ENCODE measurements at regions not wholly inside any gene's neighbourhood (a gene's known extent, or its start where the extent isn't known, plus 50 kb on each side); places are given as distances from the start of the nearest gene placed in this dataset.
"Not testable (repeated sequence)": the region's sequence is repeated elsewhere in the genome, so short reads cannot be mapped to it uniquely, and the experiment has no call there.

- TF ChIP-seq JUND (IDR thresholded peaks at IDR 0.05; ENCODE audit: low read depth): no peak
- no peak for DNase-seq (ENCODE audit: low read depth in 1 of 2, low spot score in 1 of 2)
- in situ Hi-C loops (cut with HindIII; ENCODE audit: low pct_unique_long_range_greater_than_20kb, low sequenced_read_pairs): no loop called here
These were observed 309.3 kb upstream of the LRRTM4 start for GRCh38 chr2:77831471-77831870.

GRCh38 chr2:77831898-77832297, 309.7 kb upstream of the LRRTM4 start:
- in situ Hi-C loops (cut with HindIII; ENCODE audit: low pct_unique_long_range_greater_than_20kb, low sequenced_read_pairs): no loop called here
- DNase-seq (ENCODE audit: low read depth in 1 of 2, low spot score in 1 of 2): peak in 1 of 2 experiments; percentile 50
- no peak for TF ChIP-seq JUND (IDR thresholded peaks at IDR 0.05; ENCODE audit: low read depth)

- no peak for TF ChIP-seq JUND (IDR thresholded peaks at IDR 0.05; ENCODE audit: low read depth)
- in situ Hi-C loops (cut with HindIII; ENCODE audit: low pct_unique_long_range_greater_than_20kb, low sequenced_read_pairs): no loop called here
- no peak for DNase-seq (ENCODE audit: low read depth in 1 of 2, low spot score in 1 of 2)
These were observed 312.3 kb upstream of the LRRTM4 start for GRCh38 chr2:77834360-77835002.

GRCh38 chr2:77838441-77838840, 316.3 kb upstream of the LRRTM4 start:
- TF ChIP-seq JUND (IDR thresholded peaks at IDR 0.05; ENCODE audit: low read depth): no peak
- in situ Hi-C loops (cut with HindIII; ENCODE audit: low pct_unique_long_range_greater_than_20kb, low sequenced_read_pairs): no loop called here
- DNase-seq (ENCODE audit: low read depth in 1 of 2, low spot score in 1 of 2): no peak

- in situ Hi-C loops (cut with HindIII; ENCODE audit: low pct_unique_long_range_greater_than_20kb, low sequenced_read_pairs): no loop called here
- no peak for DNase-seq (ENCODE audit: low read depth in 1 of 2, low spot score in 1 of 2)
- TF ChIP-seq JUND (IDR thresholded peaks at IDR 0.05; ENCODE audit: low read depth): no peak
These were observed 316.9 kb upstream of the LRRTM4 start for GRCh38 chr2:77839102-77839501.

GRCh38 chr2:77862120-77862519, 339.9 kb upstream of the LRRTM4 start:
- TF ChIP-seq JUND (IDR thresholded peaks at IDR 0.05; ENCODE audit: low read depth): no peak
- no peak for DNase-seq (ENCODE audit: low read depth in 1 of 2, low spot score in 1 of 2)
- in situ Hi-C loops (cut with HindIII; ENCODE audit: low pct_unique_long_range_greater_than_20kb, low sequenced_read_pairs): no loop called here

- TF ChIP-seq JUND (IDR thresholded peaks at IDR 0.05; ENCODE audit: low read depth): no peak
- in situ Hi-C loops (cut with HindIII; ENCODE audit: low pct_unique_long_range_greater_than_20kb, low sequenced_read_pairs): no loop called here
- no peak for DNase-seq (ENCODE audit: low read depth in 1 of 2, low spot score in 1 of 2)
These were observed 342.2 kb upstream of the LRRTM4 start for GRCh38 chr2:77864426-77864825.

GRCh38 chr2:77866661-77867060, 344.5 kb upstream of the LRRTM4 start:
- no peak for TF ChIP-seq JUND (IDR thresholded peaks at IDR 0.05; ENCODE audit: low read depth)
- in situ Hi-C loops (cut with HindIII; ENCODE audit: low pct_unique_long_range_greater_than_20kb, low sequenced_read_pairs): no loop called here
- no peak for DNase-seq (ENCODE audit: low read depth in 1 of 2, low spot score in 1 of 2)

- no peak for TF ChIP-seq JUND (IDR thresholded peaks at IDR 0.05; ENCODE audit: low read depth)
- in situ Hi-C loops (cut with HindIII; ENCODE audit: low pct_unique_long_range_greater_than_20kb, low sequenced_read_pairs): no loop called here
- DNase-seq (ENCODE audit: low read depth in 1 of 2, low spot score in 1 of 2): no peak
These were observed 345.0 kb upstream of the LRRTM4 start for GRCh38 chr2:77867146-77867545.

- in situ Hi-C loops (cut with HindIII; ENCODE audit: low pct_unique_long_range_greater_than_20kb, low sequenced_read_pairs): no loop called here
- TF ChIP-seq JUND (IDR thresholded peaks at IDR 0.05; ENCODE audit: low read depth): no peak
- DNase-seq (ENCODE audit: low read depth in 1 of 2, low spot score in 1 of 2): no peak
These were observed 351.3 kb upstream of the LRRTM4 start for GRCh38 chr2:77873506-77873905.

- DNase-seq (ENCODE audit: low read depth in 1 of 2, low spot score in 1 of 2): not testable (repeated sequence)
These were observed 378.0 kb upstream of the LRRTM4 start for GRCh38 chr2:77900211-77900610.

GRCh38 chr2:77910136-77910535, 388.0 kb upstream of the LRRTM4 start:
- DNase-seq (ENCODE audit: low read depth in 1 of 2, low spot score in 1 of 2): no peak
- in situ Hi-C loops (cut with HindIII; ENCODE audit: low pct_unique_long_range_greater_than_20kb, low sequenced_read_pairs): no loop called here
- TF ChIP-seq JUND (IDR thresholded peaks at IDR 0.05; ENCODE audit: low read depth): no peak

More at GRCh38 chr2:77900211-77900610, 378.0 kb upstream of the LRRTM4 start:
- in situ Hi-C loops (cut with HindIII; ENCODE audit: low pct_unique_long_range_greater_than_20kb, low sequenced_read_pairs): not testable (repeated sequence)

GRCh38 chr2:77920838-77921366, 398.7 kb upstream of the LRRTM4 start:
- no peak for TF ChIP-seq JUND (IDR thresholded peaks at IDR 0.05; ENCODE audit: low read depth)
- DNase-seq (ENCODE audit: low read depth in 1 of 2, low spot score in 1 of 2): no peak
- in situ Hi-C loops (cut with HindIII; ENCODE audit: low pct_unique_long_range_greater_than_20kb, low sequenced_read_pairs): no loop called here

GRCh38 chr2:77922567-77922966, 400.4 kb upstream of the LRRTM4 start:
- TF ChIP-seq JUND (IDR thresholded peaks at IDR 0.05; ENCODE audit: low read depth): no peak
- in situ Hi-C loops (cut with HindIII; ENCODE audit: low pct_unique_long_range_greater_than_20kb, low sequenced_read_pairs): no loop called here
- DNase-seq (ENCODE audit: low read depth in 1 of 2, low spot score in 1 of 2): no peak
